ENCODE measurements at regions not wholly inside any gene's neighbourhood (a gene's known extent, or its start where the extent isn't known, plus 50 kb on each side); places are given as distances from the start of the nearest gene placed in this dataset.

DNA sequence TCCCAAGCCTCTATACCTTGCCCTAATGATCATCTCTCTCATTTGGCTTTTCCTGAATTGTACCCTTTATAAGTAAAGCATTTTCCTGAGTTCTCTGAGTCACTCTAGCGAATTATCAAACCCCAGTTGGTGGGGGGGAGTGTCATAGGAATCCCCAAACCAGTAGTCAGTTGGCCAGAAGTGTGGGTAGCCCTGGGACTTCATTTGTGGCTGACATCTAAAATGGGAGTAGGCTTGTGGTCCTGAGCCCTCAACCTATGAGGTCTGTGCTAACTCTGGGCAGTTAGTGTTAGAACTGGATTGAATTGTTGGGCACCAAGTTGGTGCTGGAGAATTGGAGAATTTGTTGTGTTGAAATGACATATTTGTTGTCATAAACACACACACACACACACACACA, 91.3 kb downstream of the BBS10 start:
- DNase-seq, result no peak

DNA sequence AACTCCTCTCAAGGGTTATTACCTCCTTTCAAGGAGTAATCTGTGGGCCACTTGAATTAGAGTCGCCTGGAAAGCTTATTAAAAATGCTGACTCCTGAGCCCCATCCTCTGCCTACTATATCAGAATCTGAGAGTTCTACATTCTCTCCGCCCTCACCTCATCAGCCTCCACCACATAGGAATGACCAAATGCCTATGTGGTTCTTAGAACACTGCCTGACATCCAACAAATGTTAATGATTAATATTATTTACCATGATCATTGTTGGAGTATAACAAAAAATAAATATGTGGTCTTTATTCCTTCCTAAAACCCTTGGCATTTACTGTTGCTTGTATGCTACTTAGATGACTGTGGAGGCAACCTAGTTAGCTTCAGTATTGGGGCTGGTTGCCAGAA, 91.9 kb downstream of the BBS10 start:
- DNase-seq, result no peak

DNA sequence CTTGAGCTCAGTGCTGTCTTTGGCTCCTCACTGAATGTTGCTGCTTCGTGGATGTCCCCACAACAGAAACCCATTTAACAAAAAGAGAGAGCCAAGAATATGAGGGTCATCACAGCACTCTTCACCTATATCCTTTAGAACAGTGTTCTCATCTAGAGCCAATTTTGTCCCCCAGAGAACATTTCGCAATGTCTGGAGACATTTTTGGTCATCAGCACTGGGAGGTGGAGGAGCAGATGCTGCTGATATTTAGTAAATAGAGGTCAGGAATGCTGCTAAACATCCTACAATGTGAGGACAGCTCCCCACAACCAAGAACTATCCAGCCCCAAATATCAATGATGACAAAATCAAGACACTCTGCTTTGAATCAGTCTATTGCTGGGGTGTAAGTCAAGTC, 92.5 kb downstream of the BBS10 start:
- DNase-seq, result no peak

DNA sequence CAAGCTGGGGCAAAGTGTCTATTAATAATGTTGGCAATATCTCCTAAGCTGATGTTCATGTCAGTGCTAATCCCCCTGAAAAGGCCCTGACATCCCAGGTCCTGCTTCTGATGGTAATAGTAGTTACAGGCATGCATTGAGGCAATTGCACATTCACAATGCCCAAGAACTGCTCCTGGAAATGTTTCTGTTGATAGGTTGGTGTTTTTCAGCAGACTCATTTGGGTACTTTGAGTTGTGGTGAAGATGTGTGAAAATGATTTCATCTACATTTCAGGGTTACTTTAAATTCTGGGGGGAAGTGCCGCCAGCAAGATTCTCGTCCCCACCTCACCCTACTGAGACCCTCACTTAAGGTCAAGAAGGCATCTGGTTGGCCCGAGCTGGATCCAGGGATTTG, 92.9 kb downstream of the BBS10 start:
- DNase-seq, result no peak

DNA sequence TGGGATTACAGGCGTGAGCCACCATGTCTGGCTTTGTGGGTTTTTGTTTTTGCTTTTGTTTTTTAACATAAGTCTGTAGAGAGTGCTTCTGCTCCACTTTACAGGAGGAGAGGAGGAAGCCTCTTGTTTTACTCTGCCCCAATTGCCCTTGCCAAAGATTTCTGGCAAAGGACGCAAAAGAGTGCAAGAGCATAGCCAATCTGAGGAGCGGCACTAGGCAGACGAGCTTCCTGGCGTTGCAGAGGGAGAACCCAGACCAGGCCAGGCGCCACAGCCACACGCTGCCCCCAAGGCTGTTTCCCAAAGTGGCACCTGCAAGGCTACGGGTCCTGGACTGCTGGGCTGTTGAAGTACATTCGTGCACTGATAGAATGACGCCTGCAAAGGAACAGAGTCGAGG, 96.2 kb downstream of the BBS10 start:
- DNase-seq, result no peak

- no peak for DNase-seq
Observed at GRCh38 chr12:76250256-76250655, 98.0 kb downstream of the BBS10 start.

DNA sequence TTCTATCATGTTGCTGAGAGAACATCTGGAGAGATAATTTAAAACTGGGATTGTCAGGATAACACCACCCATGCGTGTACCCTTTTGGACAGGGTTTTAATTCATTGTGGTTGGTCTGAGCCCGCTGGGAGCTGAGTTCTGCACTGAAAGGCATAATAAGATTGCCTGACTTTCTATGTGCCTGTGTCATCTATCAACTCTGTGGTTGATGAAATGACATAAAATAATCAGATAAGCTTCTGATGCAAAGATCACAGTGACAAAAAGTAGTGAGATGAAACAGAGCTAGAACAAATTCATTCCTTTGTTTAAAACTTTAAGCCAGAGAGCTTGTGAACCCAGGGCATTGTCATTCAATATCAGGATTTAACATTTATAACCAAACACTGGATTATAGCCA, 98.7 kb downstream of the BBS10 start:
- no peak for DNase-seq

- no peak for DNase-seq
Observed at GRCh38 chr12:76247992-76248391, 100.2 kb downstream of the BBS10 start.

GRCh38 chr12:76247026-76247646, 101.1 kb downstream of the BBS10 start:
- DNase-seq, result no peak

DNA sequence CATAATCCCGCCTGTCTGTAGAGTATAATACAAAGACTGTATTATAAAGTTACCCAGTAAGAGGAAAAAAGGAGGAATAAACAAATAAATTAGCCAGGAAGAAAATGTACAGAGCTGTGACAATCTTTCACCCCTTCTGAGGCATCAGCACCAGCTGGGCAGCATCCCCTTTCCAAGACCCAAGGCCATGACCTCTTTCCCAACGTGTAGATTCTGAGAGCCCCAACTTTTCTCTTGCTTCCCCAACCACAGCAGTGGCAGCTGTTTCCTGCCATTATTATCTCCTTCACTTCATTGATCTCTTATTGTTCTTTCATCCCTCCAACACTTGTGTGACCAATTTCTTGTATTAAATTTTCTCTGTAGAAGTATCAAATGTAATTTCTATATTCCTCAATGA, 101.6 kb downstream of the BBS10 start:
- no peak for DNase-seq

DNA sequence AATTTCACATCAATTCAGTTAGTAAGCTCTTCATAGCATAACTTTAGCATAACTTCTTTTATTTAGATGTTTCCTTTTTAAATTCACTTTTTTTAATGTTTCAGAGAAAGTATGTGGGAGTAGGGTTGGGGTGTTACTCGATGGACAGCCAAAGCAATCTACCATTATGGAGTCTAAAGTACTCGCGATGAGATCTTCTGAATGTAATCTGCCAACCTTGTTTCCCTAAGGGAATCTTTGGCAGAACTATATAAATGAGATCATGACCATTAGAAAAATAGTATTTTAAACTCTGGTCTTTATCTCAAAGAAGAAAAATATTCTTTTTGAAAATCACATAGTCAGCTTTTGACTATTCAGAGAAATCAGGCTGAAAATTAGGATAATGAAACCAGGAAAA, 103.9 kb downstream of the BBS10 start:
- no peak for DNase-seq

- no peak for DNase-seq
Observed at GRCh38 chr12:76242813-76243550, 105.2 kb downstream of the BBS10 start.

GRCh38 chr12:76241371-76241770, 106.8 kb downstream of the BBS10 start:
- DNase-seq, result no peak

DNA sequence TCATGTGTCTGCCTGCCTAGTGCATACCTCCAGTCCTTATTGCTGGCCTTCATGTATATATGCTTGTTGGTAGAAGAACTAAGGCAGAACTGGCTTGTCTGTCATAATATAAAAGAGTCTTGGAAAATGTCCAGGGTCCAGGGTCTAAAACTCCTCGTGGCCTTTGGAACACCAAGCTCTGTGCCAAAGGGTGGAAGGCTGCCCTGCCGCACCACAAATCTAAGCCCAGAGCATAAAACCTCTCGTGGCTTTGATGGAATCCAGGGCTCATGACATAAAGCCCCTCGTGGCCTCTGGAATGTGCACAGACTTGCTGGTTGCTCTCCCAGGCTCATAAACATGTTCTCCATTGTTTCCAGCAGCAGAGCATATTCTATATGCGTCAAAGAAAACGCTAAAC, 107.9 kb downstream of the BBS10 start:
- DNase-seq, result no peak

GRCh38 chr12:76238688-76239087, 109.5 kb downstream of the BBS10 start:
- DNase-seq, result no peak

DNA sequence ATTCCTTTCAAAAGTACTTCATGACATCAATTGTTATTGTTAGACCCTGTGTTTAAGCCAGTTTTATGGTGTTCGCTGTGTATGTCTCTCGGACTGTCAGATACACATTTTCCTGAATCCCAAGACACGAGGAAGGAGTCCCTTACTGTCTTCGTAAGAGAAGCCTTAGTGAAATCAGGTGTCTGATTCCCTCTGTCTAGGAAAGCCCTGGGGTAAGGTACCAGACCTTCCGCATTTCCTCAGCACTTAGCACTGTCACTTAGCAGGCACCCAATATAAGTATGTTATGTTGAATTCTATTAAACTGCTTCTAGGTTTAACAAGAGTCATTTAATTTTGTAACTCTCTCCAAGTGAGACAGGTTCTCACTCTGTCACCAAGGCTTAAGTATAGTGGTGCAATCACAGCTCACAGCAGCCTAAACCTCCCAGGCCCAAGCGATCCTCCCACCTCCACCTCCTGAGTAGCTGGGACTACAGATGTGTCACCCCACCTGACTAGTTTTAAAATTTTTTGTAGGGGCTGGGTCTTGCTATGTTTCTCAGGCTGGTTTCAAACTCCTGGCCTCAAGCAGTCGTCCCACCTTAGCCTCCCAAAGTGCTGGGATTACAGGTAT, 111.0 kb downstream of the BBS10 start:
- DNase-seq, result no peak

- DNase-seq, result no peak
Observed at GRCh38 chr12:76236640-76237039, 111.6 kb downstream of the BBS10 start.

GRCh38 chr12:76234741-76235140, 113.5 kb downstream of the BBS10 start:
- no peak for DNase-seq

DNA sequence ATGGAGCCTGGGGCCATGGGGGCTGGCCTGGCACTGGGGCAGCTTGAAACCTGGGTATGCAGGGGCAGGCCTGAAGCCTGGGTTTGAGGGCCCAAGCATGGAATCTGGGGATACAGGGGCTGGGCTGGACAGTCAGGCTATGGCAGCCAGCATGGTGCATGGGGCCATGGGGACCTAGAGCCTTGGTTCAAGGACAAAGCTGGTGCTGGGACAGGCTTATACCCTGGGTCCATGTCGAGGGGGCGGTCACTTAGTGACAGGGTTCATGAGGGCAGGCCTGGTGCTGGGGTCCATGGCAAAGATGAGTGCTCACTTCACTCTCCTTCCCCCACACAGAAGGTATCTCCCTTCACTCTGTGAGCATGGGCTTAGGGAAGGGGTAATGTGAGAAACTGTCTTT, 116.2 kb downstream of the BBS10 start:
- DNase-seq, result no peak

- no peak for DNase-seq
Observed at GRCh38 chr12:76226956-76227355, 121.3 kb downstream of the BBS10 start.

DNA sequence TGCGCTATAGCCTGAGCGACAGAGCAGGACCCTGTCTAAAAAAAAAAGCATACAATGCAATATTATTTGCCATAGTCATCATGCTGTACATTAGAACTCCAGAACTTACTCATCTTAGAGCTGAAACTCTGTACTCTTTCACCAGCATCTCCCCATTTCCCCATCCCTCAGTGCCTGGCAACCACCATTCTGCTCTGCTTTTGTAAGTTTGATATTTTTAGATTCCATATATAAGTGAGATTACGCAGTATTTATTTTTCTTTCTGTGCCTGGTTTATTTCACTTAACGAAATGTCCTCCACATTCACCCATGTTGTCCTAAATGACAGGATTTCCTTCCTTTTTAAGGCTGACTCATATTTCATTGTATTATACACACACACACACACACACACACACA, 121.8 kb downstream of the BBS10 start:
- no peak for DNase-seq

DNA sequence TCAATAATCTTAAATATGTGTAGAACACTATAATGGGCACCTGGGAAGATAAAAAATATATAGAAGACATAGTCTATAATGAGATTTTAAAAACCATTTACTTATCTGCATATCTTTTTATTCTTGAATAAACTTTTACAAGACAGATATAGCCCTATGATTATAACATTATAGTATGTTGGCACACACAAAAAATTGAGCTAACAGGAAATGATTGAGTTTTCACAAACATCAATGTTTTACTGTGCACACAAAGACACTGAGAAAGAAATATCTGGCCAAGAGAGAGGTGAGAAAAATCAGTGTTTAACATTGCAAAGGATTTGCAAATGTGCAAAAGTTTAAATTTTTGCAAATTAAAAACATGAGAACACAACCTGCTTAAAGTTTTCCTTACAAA, 124.3 kb downstream of the BBS10 start:
- no peak for DNase-seq

DNA sequence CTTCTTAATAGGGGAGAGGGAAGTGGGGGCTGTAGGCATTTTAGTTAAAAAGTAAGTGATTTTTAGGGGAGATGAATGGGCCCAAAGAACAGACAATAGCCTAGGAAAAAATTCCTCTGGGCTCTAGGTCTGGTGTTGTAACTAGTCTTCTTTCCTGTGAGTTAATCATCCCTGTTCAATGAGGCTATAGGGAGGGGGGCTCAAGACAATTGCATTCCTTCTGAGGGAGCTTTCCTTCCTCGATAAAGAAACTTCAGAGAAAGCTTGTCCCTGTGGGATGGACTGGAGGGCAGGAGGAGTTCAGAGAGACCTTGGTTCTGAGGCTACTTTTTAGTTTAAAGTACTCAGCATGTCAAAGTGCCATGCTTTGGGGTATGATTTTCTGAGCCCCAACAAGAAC, 127.2 kb downstream of the BBS10 start:
- DNase-seq, result no peak

DNA sequence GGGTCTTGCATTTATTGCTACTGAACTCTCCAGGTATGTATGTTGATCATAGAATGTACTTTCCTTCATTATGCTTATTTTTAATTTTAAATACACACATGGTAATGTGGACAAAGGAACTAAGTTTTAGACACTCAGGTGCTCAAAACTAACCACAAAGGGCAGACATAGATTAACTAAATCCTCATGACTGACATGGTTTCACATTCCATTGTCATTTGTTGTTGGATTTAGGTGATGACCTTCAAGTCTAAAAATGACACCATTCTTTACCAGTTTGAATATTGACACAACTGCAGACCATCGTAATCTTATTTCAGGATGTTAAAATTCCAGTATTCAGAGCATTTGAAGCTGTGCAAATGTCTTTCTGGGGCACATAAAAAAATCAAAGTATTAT, 128.4 kb downstream of the BBS10 start:
- no peak for DNase-seq
